ENCODE measurements at regions not wholly inside any gene's neighbourhood (a gene's known extent, or its start where the extent isn't known, plus 50 kb on each side); places are given as distances from the start of the nearest gene placed in this dataset.

DNA sequence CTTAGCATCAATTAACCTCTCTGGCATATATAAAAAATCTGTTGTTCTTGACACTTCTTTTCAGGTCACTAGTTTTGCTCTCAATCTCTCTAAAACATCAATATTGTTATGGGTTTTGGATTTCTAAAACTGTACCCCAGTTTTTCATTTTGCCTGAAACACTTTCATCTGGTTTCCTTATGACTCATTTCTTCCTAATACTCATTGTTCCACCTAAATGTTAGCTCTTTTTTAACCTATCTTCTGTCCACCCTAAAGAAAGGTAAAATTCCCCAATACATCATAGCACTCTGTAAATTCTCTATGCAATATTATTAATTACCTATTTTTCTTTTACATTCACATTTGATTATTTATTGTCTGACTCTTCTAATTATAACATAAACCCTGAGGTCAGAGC is 575.5 kb upstream of the NDST4 start:
- no peak for TF ChIP-seq POLR2A (IDR thresholded peaks at IDR 0.05; ENCODE audit: low read depth, low read length)
- no peak for TF ChIP-seq POLR2AphosphoS5 (IDR thresholded peaks at IDR 0.05; ENCODE audit: low read depth, low read length)
- TF ChIP-seq TAF1 (IDR thresholded peaks at IDR 0.05; ENCODE audit: borderline replicate concordance, low read depth, low read length): no peak
